Caco-2 (cell line): ENCODE measurements at regions not wholly inside any gene's neighbourhood (a gene's known extent, or its start where the extent isn't known, plus 50 kb on each side); places are given as distances from the start of the nearest gene placed in this dataset.

Source experiments
- BruUV-seq: library from RNA; stranded (reverse); fragments of 400-500 nt; replicated peaks from 2 replicates; lab custom pipeline; 2021; lab: Mats Ljungman, UMichigan
- CTCF ChIA-PET: fragments of 300-600 bp; sonication (Branson Sonifier 250); formaldehyde crosslinking; loops from one replicate; lab custom pipeline; 2022; ENCODE audit warnings: antibody characterized with exemption; lab: Charles Lee
- POLR2A ChIA-PET: fragments of 300-600 bp; sonication (Branson Sonifier 250); formaldehyde crosslinking; loops from one replicate; lab custom pipeline; 2022; ENCODE audit warnings: antibody characterized with exemption; lab: Charles Lee
- DNase-seq, 2 experiments: peaks; one replicate each; pipeline versions ENCODE4 v3.0.0 to v3.0.0-alpha.2; 2020 to 2022
- H3K27me3 ChIP-seq: replicated peaks from 2 replicates; pipeline ENCODE4 v1.6.0; 2011; ENCODE audit warnings: low read length; ENCODE audit not compliant: control insufficient read depth, insufficient read depth
- H3K36me3 ChIP-seq: 2 replicates; pipeline ENCODE4 v1.5.1; 2011; ENCODE audit warnings: low read length; ENCODE audit not compliant: control insufficient read depth, insufficient read depth
- H3K4me1 ChIP-seq: fragments of 250-450 bp; sonication (Bioruptor Pico); 2 replicates; pipeline ENCODE4 v1.5.1; 2020; ENCODE audit warnings: mild to moderate bottlenecking
- H3K4me3 ChIP-seq: 2 replicates; pipeline ENCODE4 v1.5.1; 2011; ENCODE audit warnings: low read depth, mild to moderate bottlenecking, control low read depth, low read length
- H3K9me3 ChIP-seq: fragments of 250-450 bp; sonication (Bioruptor Pico); 2 replicates; pipeline ENCODE4 v1.5.1; 2020; ENCODE audit warnings: mild to moderate bottlenecking, moderate library complexity
- H3K27ac Mint-ChIP-seq: one replicate; pipeline ENCODE4 v1.8.0; 2022; ENCODE audit warnings: mixed read lengths; ENCODE audit not compliant: unreplicated experiment
- H3K27me3 Mint-ChIP-seq: one replicate; pipeline ENCODE4 v1.8.0; 2022; ENCODE audit warnings: mixed read lengths; ENCODE audit not compliant: insufficient read depth, unreplicated experiment
- H3K36me3 Mint-ChIP-seq: one replicate; pipeline ENCODE4 v1.8.0; 2022; ENCODE audit warnings: mild to moderate bottlenecking, mixed read lengths; ENCODE audit not compliant: insufficient read depth, unreplicated experiment
- H3K4me1 Mint-ChIP-seq: one replicate; pipeline ENCODE4 v1.8.0; 2022; ENCODE audit warnings: low read depth, mixed read lengths; ENCODE audit not compliant: unreplicated experiment
- H3K4me3 Mint-ChIP-seq: one replicate; pipeline ENCODE4 v1.8.0; 2022; ENCODE audit warnings: mild to moderate bottlenecking, moderate library complexity, mixed read lengths; ENCODE audit not compliant: unreplicated experiment
- H3K9me3 Mint-ChIP-seq: one replicate; pipeline ENCODE4 v1.8.0; 2022; ENCODE audit warnings: mixed read lengths; ENCODE audit not compliant: unreplicated experiment
- intact Hi-C: fragments of 100-400 bp; cut with micrococcal nuclease; formaldehyde crosslinking; loops from one replicate; pipeline ENCODE4 v1.10.0; 2022; ENCODE audit not compliant: unreplicated experiment
- TF ChIP-seq, protein P1 (sequence below), 2 experiments: fragments of 200-600 bp in 1 of 2; IDR thresholded peaks; 1 replicate in 1 of 2; 2 replicates in 1 of 2; pipeline versions ENCODE4 v1.5.1 to v1.8.0; 2011 to 2022; ENCODE audit warnings: antibody characterized with exemption in 1 of 2, control low read depth in 1 of 2, inconsistent platforms in 1 of 2, low read depth in 1 of 2, low read length in 1 of 2, mild to moderate bottlenecking in 1 of 2, moderate library complexity in 1 of 2; ENCODE audit not compliant: insufficient read depth in 1 of 2, severe bottlenecking in 1 of 2, unreplicated experiment in 1 of 2

DNA sequence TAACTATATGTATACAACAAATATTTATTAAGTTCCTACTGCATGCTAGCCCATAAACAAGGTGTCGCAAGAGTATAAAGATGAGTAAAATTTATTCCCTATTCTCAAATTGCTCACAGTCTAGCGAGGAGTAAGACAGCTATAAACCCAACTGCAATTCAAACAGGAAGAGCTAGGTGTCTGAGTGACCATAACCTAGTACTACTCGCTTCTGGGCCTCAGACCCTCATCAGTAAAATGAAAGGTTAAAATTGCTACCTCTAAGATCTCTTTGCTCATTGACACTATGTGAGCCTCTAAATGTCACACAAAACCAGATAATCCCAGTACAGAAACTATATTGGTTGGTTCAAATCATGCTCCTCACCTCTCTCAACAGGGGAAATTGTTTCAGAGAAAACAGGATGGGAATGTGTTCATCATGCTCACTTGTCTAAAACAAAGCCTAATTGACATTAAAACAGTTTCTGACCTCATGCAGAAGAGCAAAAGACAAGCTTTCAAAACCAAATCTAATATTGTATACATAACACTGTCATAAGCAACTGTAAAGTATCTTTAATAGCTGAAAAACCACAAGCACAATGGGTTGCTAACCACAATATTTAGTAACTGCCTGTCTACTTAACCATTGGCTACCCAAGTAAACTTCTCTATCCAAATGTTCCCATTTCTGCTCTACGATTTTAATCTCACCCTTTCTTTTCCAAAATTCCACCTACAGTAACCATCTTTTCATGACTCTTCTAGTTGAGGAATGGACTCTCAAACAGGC is 264.6 kb upstream of the FMR1 start:
- no peak overlapping the region for H3K27ac Mint-ChIP-seq
- no peak for DNase-seq
- no TSS peak for BruUV-seq
- no peaks in the 10 kb centered on the region for H3K9me3 Mint-ChIP-seq
- H3K36me3 Mint-ChIP-seq, result no peaks in the 10 kb centered on the region
- H3K27me3 Mint-ChIP-seq, result no peaks in the 10 kb centered on the region
- H3K9me3 ChIP-seq, result no peaks in the 10 kb centered on the region
- H3K4me1 Mint-ChIP-seq, result no peaks in the 10 kb centered on the region
- CTCF ChIA-PET, result no interaction called here
- TF ChIP-seq, protein P1, sequence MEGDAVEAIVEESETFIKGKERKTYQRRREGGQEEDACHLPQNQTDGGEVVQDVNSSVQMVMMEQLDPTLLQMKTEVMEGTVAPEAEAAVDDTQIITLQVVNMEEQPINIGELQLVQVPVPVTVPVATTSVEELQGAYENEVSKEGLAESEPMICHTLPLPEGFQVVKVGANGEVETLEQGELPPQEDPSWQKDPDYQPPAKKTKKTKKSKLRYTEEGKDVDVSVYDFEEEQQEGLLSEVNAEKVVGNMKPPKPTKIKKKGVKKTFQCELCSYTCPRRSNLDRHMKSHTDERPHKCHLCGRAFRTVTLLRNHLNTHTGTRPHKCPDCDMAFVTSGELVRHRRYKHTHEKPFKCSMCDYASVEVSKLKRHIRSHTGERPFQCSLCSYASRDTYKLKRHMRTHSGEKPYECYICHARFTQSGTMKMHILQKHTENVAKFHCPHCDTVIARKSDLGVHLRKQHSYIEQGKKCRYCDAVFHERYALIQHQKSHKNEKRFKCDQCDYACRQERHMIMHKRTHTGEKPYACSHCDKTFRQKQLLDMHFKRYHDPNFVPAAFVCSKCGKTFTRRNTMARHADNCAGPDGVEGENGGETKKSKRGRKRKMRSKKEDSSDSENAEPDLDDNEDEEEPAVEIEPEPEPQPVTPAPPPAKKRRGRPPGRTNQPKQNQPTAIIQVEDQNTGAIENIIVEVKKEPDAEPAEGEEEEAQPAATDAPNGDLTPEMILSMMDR (IDR thresholded peaks at IDR 0.05; ENCODE audit: insufficient read depth in 1 of 2, low read depth in 1 of 2, low read length in 1 of 2, severe bottlenecking in 1 of 2, unreplicated experiment in 1 of 2), result no peak
- no peaks in the 10 kb centered on the region for H3K36me3 ChIP-seq
- POLR2A ChIA-PET, result no interaction called here
- intact Hi-C loops, result no loop called here
- no peaks in the 10 kb centered on the region for H3K4me1 ChIP-seq
- no peaks in the 10 kb centered on the region for H3K27me3 ChIP-seq
- no peak overlapping the region for H3K4me3 ChIP-seq
- H3K4me3 Mint-ChIP-seq, result no peak overlapping the region

DNA sequence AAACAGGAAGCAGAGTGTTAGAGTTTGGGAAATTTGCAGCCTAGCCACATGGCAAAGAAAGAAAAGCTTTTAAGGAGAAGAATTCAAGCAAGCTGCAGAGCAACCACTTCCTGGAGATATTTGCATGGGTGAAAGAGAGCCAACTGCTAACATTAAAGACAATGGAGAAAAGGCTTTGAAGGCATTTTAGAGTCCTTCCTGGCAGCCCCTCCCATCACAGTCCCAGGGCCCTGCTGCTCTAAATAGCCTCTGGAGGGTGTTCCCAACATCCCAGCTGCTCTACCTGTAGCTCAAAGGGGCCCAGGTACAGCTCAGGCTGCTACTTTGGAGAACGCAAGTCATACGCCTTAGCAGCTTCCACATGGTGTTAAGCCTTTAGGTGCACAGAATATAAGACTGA is 235.9 kb upstream of the FMR1 start:
- Histone ChIP-seq H3K9me3 (no peaks in the 10 kb centered on the region), H3K4me1 (no peaks in the 10 kb centered on the region), H3K27me3 (no peaks in the 10 kb centered on the region), H3K4me3 (no peak overlapping the region), H3K36me3 (no peaks in the 10 kb centered on the region)
- no TSS peak for BruUV-seq
- POLR2A ChIA-PET, result no interaction called here
- no peaks in the 10 kb centered on the region for H3K36me3 Mint-ChIP-seq
- CTCF ChIA-PET, result no interaction called here
- H3K27me3 Mint-ChIP-seq, result no peaks in the 10 kb centered on the region
- intact Hi-C loops, result no loop called here
- H3K27ac Mint-ChIP-seq, result no peak overlapping the region
- DNase-seq, result no peak
- TF ChIP-seq, protein P1 (IDR thresholded peaks at IDR 0.05; ENCODE audit: insufficient read depth in 1 of 2, low read depth in 1 of 2, low read length in 1 of 2, severe bottlenecking in 1 of 2, unreplicated experiment in 1 of 2), result no peak
- H3K9me3 Mint-ChIP-seq, result no peaks in the 10 kb centered on the region
- no peak overlapping the region for H3K4me3 Mint-ChIP-seq
- no peaks in the 10 kb centered on the region for H3K4me1 Mint-ChIP-seq

DNA sequence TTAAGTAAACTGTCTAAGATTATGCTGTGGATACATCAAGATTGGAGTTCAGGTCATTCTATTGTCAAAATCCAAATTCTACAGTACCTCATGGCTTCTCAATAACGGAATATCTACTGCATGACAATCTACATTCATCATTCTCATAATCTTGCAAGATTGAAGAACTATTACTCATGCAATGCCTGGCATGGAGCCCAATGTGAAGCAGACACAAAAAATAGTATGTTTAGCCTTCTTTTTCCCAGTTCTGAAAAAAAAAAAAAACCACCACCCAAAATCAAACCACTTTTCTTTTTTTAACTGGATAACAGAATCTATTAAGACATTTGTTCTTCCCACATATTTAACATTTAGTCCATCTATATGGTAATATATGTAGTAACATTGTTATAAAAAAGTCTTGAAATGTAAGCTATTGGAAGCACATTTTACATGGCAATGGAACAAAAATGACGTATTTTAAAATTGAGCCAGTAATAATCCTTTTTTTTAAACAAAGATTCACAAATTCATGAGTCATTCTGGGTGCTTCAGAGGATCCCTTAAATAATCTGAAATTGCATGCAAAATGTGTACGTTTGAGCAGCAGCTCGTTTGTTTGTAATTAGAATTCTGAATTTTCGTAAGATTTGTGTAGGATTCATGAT is 232.2 kb upstream of the FMR1 start:
- Histone ChIP-seq H3K4me3 (no peak overlapping the region), H3K4me1 (no peaks in the 10 kb centered on the region), H3K9me3 (no peaks in the 10 kb centered on the region), H3K36me3 (no peaks in the 10 kb centered on the region), H3K27me3 (no peaks in the 10 kb centered on the region)
- intact Hi-C loops, result no loop called here
- no peak for DNase-seq
- Mint-ChIP-seq H3K4me3 (no peak overlapping the region), H3K9me3 (no peaks in the 10 kb centered on the region), H3K4me1 (no peaks in the 10 kb centered on the region), H3K27ac (no peak overlapping the region), H3K27me3 (no peaks in the 10 kb centered on the region), H3K36me3 (no peaks in the 10 kb centered on the region)
- TF ChIP-seq, protein P1 (IDR thresholded peaks at IDR 0.05; ENCODE audit: insufficient read depth in 1 of 2, low read depth in 1 of 2, low read length in 1 of 2, severe bottlenecking in 1 of 2, unreplicated experiment in 1 of 2), result no peak
- POLR2A ChIA-PET, result no interaction called here
- no TSS peak for BruUV-seq
- CTCF ChIA-PET, result no interaction called here
